Naive thymus-derived CD4-positive, alpha-beta T cell (primary cell): ENCODE measurements at regions not wholly inside any gene's neighbourhood (a gene's known extent, or its start where the extent isn't known, plus 50 kb on each side); places are given as distances from the start of the nearest gene placed in this dataset.

ENCODE experiments used
- ATAC-seq: fragments of 150-1000 bp; cut with Tn5 transposase; 2 replicates; pipeline ENCODE4 v1.10.0; 2021; ENCODE audit warnings: mild to moderate bottlenecking, moderate library complexity
- CTCF ChIA-PET: fragments of 350-600 bp; sonication (Branson Sonifier 250); formaldehyde crosslinking; loops from one replicate; lab custom pipeline; 2021; ENCODE audit warnings: antibody characterized with exemption; lab: Charles Lee
- POLR2A ChIA-PET: fragments of 350-600 bp; sonication (Branson Sonifier 250); formaldehyde crosslinking; loops from one replicate; lab custom pipeline; 2021; ENCODE audit warnings: antibody characterized with exemption, inconsistent platforms; lab: Charles Lee
- DNase-seq, 9 donors: peaks; one replicate each; pipeline versions ENCODE4 v3.0.0 to v3.0.0-alpha.2; 2020 to 2022; ENCODE audit warnings: mixed read lengths in 1 of 9
- H3K27ac ChIP-seq: one replicate; pipeline ENCODE4 v1.7.0; 2013; ENCODE audit warnings: mild to moderate bottlenecking, low read depth, low read length, moderate library complexity
- H3K27me3 ChIP-seq, 2 donors: one replicate each; pipeline ENCODE4 v1.7.0; 2013; ENCODE audit warnings: low read length in 2 of 2, mild to moderate bottlenecking in 2 of 2, moderate library complexity in 2 of 2; ENCODE audit not compliant: control insufficient read depth in 2 of 2, insufficient read depth in 2 of 2
- H3K36me3 ChIP-seq, 3 experiments: 1 replicate in 2 of 3; 2 replicates in 1 of 3; pipeline ENCODE4 v1.7.0; 2013; ENCODE audit warnings: low read length in 3 of 3, mild to moderate bottlenecking in 3 of 3, moderate library complexity in 1 of 3; ENCODE audit not compliant: insufficient read depth in 3 of 3, control insufficient read depth in 2 of 3
- H3K4me1 ChIP-seq, 2 donors: one replicate each; pipeline ENCODE4 v1.7.0; 2013; ENCODE audit warnings: low read length in 2 of 2, mild to moderate bottlenecking in 2 of 2, moderate library complexity in 1 of 2; ENCODE audit not compliant: control insufficient read depth in 2 of 2, insufficient read depth in 2 of 2
- H3K4me3 ChIP-seq: 2 replicates; pipeline ENCODE4 v1.7.0; 2013; ENCODE audit warnings: mild to moderate bottlenecking, low read length
- H3K9me3 ChIP-seq, 3 experiments: 1 replicate in 2 of 3; 2 replicates in 1 of 3; pipeline ENCODE4 v1.7.0; 2013; ENCODE audit warnings: low read length in 3 of 3; ENCODE audit not compliant: control insufficient read depth in 2 of 3
- H3K27ac Mint-ChIP-seq, 9 donors: one replicate each; pipeline ENCODE4 v1.8.0; 2020 to 2022; ENCODE audit warnings: mixed read lengths in 9 of 9, mild to moderate bottlenecking in 8 of 9, moderate library complexity in 5 of 9, inconsistent platforms in 2 of 9
- H3K27me3 Mint-ChIP-seq, 5 donors: one replicate each; pipeline ENCODE4 v1.8.0; 2021 to 2022; ENCODE audit warnings: mixed read lengths in 5 of 5, mild to moderate bottlenecking in 1 of 5
- H3K36me3 Mint-ChIP-seq, 5 donors: one replicate each; pipeline ENCODE4 v1.8.0; 2020 to 2022; ENCODE audit warnings: mixed read lengths in 5 of 5, mild to moderate bottlenecking in 3 of 5, inconsistent platforms in 1 of 5
- H3K4me1 Mint-ChIP-seq, 7 donors: one replicate each; pipeline ENCODE4 v1.8.0; 2020 to 2022; ENCODE audit warnings: mixed read lengths in 7 of 7, mild to moderate bottlenecking in 3 of 7, inconsistent platforms in 1 of 7
- H3K4me3 Mint-ChIP-seq, 10 donors: one replicate each; pipeline ENCODE4 v1.8.0; 2020 to 2022; ENCODE audit warnings: mild to moderate bottlenecking in 10 of 10, mixed read lengths in 10 of 10, moderate library complexity in 6 of 10, inconsistent platforms in 2 of 10
- H3K9me3 Mint-ChIP-seq, 11 donors: one replicate each; pipeline ENCODE4 v1.8.0; 2020 to 2022; ENCODE audit warnings: mixed read lengths in 11 of 11, mild to moderate bottlenecking in 4 of 11, inconsistent platforms in 1 of 11, moderate library complexity in 1 of 11
- intact Hi-C, 2 donors: fragments of 100-400 bp; cut with micrococcal nuclease; formaldehyde crosslinking; loops; one replicate each; pipeline ENCODE4 v1.15.1; 2023

- Histone ChIP-seq H3K4me1 (no peaks in the 10 kb centered on the region), H3K27me3 (no peaks in the 10 kb centered on the region), H3K27ac (no peak overlapping the region), H3K36me3 (no peaks in the 10 kb centered on the region), H3K9me3 (no peaks in the 10 kb centered on the region), H3K4me3 (no peak overlapping the region)
- H3K27ac Mint-ChIP-seq, result no peak overlapping the region
- H3K4me1 Mint-ChIP-seq, result no peaks in the 10 kb centered on the region
- H3K36me3 Mint-ChIP-seq, result no peaks in the 10 kb centered on the region
- intact Hi-C loops, result no loop called here
- CTCF ChIA-PET, result no interaction called here
- no peak overlapping the region for H3K4me3 Mint-ChIP-seq
- peaks cover 0 to 11% (median 6%) of the 10 kb centered on the region in 11 donors for H3K9me3 Mint-ChIP-seq
- POLR2A ChIA-PET, result no interaction called here
- DNase-seq, result no peak
- peak; percentile 8 for ATAC-seq
- no peaks in the 10 kb centered on the region for H3K27me3 Mint-ChIP-seq
These were observed 244.1 kb upstream of the DPP6 start for GRCh38 chr7:153808117-153808516.

- H3K4me1 Mint-ChIP-seq, result peaks cover 0 to 1% (median 0%) of the 10 kb centered on the region in 7 donors
- no peak overlapping the region for H3K4me3 Mint-ChIP-seq
- POLR2A ChIA-PET, result no interaction called here
- Histone ChIP-seq H3K36me3 (no peaks in the 10 kb centered on the region), H3K9me3 (no peaks in the 10 kb centered on the region), H3K27ac (no peak overlapping the region), H3K4me3 (no peak overlapping the region), H3K27me3 (no peaks in the 10 kb centered on the region), H3K4me1 (no peaks in the 10 kb centered on the region)
- ATAC-seq, result no peak
- peaks cover 0 to 9% (median 5%) of the 10 kb centered on the region in 11 donors for H3K9me3 Mint-ChIP-seq
- peaks cover 0 to 4% (median 0%) of the 10 kb centered on the region in 5 donors for H3K27me3 Mint-ChIP-seq
- no peak overlapping the region for H3K27ac Mint-ChIP-seq
- no peaks in the 10 kb centered on the region for H3K36me3 Mint-ChIP-seq
- CTCF ChIA-PET, result no interaction called here
- DNase-seq, result no peak
- intact Hi-C loops, result no loop called here
These were observed 222.7 kb upstream of the DPP6 start for GRCh38 chr7:153829525-153829924.

- Histone ChIP-seq H3K4me3 (no peak overlapping the region), H3K27me3 (no peaks in the 10 kb centered on the region), H3K9me3 (no peaks in the 10 kb centered on the region), H3K4me1 (no peaks in the 10 kb centered on the region), H3K27ac (no peak overlapping the region), H3K36me3 (no peaks in the 10 kb centered on the region)
- POLR2A ChIA-PET, result no interaction called here
- Mint-ChIP-seq H3K4me3 (no peak overlapping the region), H3K36me3 (no peaks in the 10 kb centered on the region), H3K27me3 (peaks cover 0 to 4% (median 0%) of the 10 kb centered on the region in 5 donors), H3K27ac (no peak overlapping the region), H3K9me3 (peaks cover 0 to 9% (median 2%) of the 10 kb centered on the region in 11 donors), H3K4me1 (no peaks in the 10 kb centered on the region)
- intact Hi-C loops, result no loop called here
- ATAC-seq (no peak), DNase-seq (no peak)
- CTCF ChIA-PET, result no interaction called here
These were observed 220.0 kb upstream of the DPP6 start for GRCh38 chr7:153832160-153832559.

- ChIA-PET CTCF (no interaction called here), POLR2A (no interaction called here)
- H3K4me1 ChIP-seq, result no peaks in the 10 kb centered on the region
- no peak overlapping the region for H3K27ac ChIP-seq
- Mint-ChIP-seq H3K27me3 (peaks cover 0 to 4% (median 0%) of the 10 kb centered on the region in 5 donors), H3K27ac (no peak overlapping the region), H3K36me3 (no peaks in the 10 kb centered on the region), H3K9me3 (peaks cover 0 to 6% (median 0%) of the 10 kb centered on the region in 11 donors), H3K4me1 (no peaks in the 10 kb centered on the region), H3K4me3 (no peak overlapping the region)
- no peaks in the 10 kb centered on the region for H3K27me3 ChIP-seq
- no peak overlapping the region for H3K4me3 ChIP-seq
- DNase-seq, result no peak
- H3K9me3 ChIP-seq, result no peaks in the 10 kb centered on the region
- intact Hi-C loops, result no loop called here
- ATAC-seq, result no peak
- H3K36me3 ChIP-seq, result no peaks in the 10 kb centered on the region
These were observed 217.1 kb upstream of the DPP6 start for GRCh38 chr7:153835103-153835502.

GRCh38 chr7:153835712-153836265 is 216.4 kb upstream of the DPP6 start:
- DNase-seq (no peak), ATAC-seq (no peak)
- Histone ChIP-seq H3K36me3 (no peaks in the 10 kb centered on the region), H3K4me3 (no peak overlapping the region), H3K9me3 (no peaks in the 10 kb centered on the region), H3K4me1 (no peaks in the 10 kb centered on the region), H3K27ac (no peak overlapping the region), H3K27me3 (no peaks in the 10 kb centered on the region)
- no peaks in the 10 kb centered on the region for H3K4me1 Mint-ChIP-seq
- no peaks in the 10 kb centered on the region for H3K36me3 Mint-ChIP-seq
- H3K4me3 Mint-ChIP-seq, result no peak overlapping the region
- ChIA-PET CTCF (no interaction called here), POLR2A (no interaction called here)
- intact Hi-C loops, result no loop called here
- H3K9me3 Mint-ChIP-seq, result peaks cover 0 to 6% (median 0%) of the 10 kb centered on the region in 11 donors
- no peak overlapping the region for H3K27ac Mint-ChIP-seq
- no peaks in the 10 kb centered on the region for H3K27me3 Mint-ChIP-seq

GRCh38 chr7:153838591-153838990 is 213.6 kb upstream of the DPP6 start:
- ChIA-PET CTCF (no interaction called here), POLR2A (no interaction called here)
- Mint-ChIP-seq H3K9me3 (peaks cover under 1 to 19% (median 7%) of the 10 kb centered on the region in 11 donors), H3K36me3 (no peaks in the 10 kb centered on the region), H3K27ac (no peak overlapping the region), H3K4me3 (no peak overlapping the region), H3K4me1 (no peaks in the 10 kb centered on the region), H3K27me3 (no peaks in the 10 kb centered on the region)
- DNase-seq (no peak), ATAC-seq (no peak)
- no peak overlapping the region for H3K4me3 ChIP-seq
- intact Hi-C loops, result no loop called here
- no peaks in the 10 kb centered on the region for H3K27me3 ChIP-seq
- H3K27ac ChIP-seq, result no peak overlapping the region
- H3K4me1 ChIP-seq, result no peaks in the 10 kb centered on the region
- H3K9me3 ChIP-seq, result no peaks in the 10 kb centered on the region
- no peaks in the 10 kb centered on the region for H3K36me3 ChIP-seq

- POLR2A ChIA-PET, result no interaction called here
- Mint-ChIP-seq H3K4me3 (no peak overlapping the region), H3K4me1 (no peaks in the 10 kb centered on the region)
These were observed 211.3 kb upstream of the DPP6 start for GRCh38 chr7:153840861-153841260.

More at GRCh38 chr7:153840861-153841260, 211.3 kb upstream of the DPP6 start:
- Mint-ChIP-seq H3K27ac (no peak overlapping the region), H3K36me3 (no peaks in the 10 kb centered on the region), H3K27me3 (no peaks in the 10 kb centered on the region), H3K9me3 (peaks cover 2 to 27% (median 10%) of the 10 kb centered on the region in 11 donors)
- CTCF ChIA-PET, result no interaction called here
- no peaks in the 10 kb centered on the region for H3K27me3 ChIP-seq
- no peaks in the 10 kb centered on the region for H3K36me3 ChIP-seq
- no peaks in the 10 kb centered on the region for H3K9me3 ChIP-seq
- ATAC-seq, result no peak
- DNase-seq, result no peak
- H3K4me1 ChIP-seq, result no peaks in the 10 kb centered on the region
- H3K27ac ChIP-seq, result no peak overlapping the region
- intact Hi-C loops, result no loop called here
- H3K4me3 ChIP-seq, result no peak overlapping the region
